WTC11 (cell line): ENCODE measurements at regions not wholly inside any gene's neighbourhood (a gene's known extent, or its start where the extent isn't known, plus 50 kb on each side); places are given as distances from the start of the nearest gene placed in this dataset.

Experiments used
- ATAC-seq: fragments of 200-7000 bp; cut with Tn5 transposase; 2 replicates; pipeline ENCODE4 v1.10.0; 2021; ENCODE audit warnings: mild to moderate bottlenecking, moderate library complexity
- CTCF ChIA-PET: fragments of 300-600 bp; sonication (Branson Sonifier 250); formaldehyde crosslinking; loops from one replicate; lab custom pipeline; 2021; ENCODE audit warnings: antibody characterized with exemption; lab: Charles Lee
- POLR2A ChIA-PET: fragments of 350-600 bp; sonication (Branson Sonifier 250); formaldehyde crosslinking; loops from one replicate; lab custom pipeline; 2021; ENCODE audit warnings: antibody characterized with exemption; lab: Charles Lee
- DNase-seq: peaks from one replicate; pipeline ENCODE4 v3.0.0; 2021; ENCODE audit warnings: low spot score
- H3K27ac Mint-ChIP-seq: 2 replicates; pipeline ENCODE4 v1.8.0; 2021; ENCODE audit warnings: mixed read lengths
- H3K27me3 Mint-ChIP-seq: 2 replicates; pipeline ENCODE4 v1.8.0; 2021; ENCODE audit warnings: low read depth, mild to moderate bottlenecking, moderate library complexity, mixed read lengths
- H3K36me3 Mint-ChIP-seq: 2 replicates; pipeline ENCODE4 v1.8.0; 2021; ENCODE audit warnings: mixed read lengths
- H3K4me1 Mint-ChIP-seq: 2 replicates; pipeline ENCODE4 v1.8.0; 2022; ENCODE audit warnings: mixed read lengths
- H3K4me3 Mint-ChIP-seq: 2 replicates; pipeline ENCODE4 v1.8.0; 2021; ENCODE audit warnings: mild to moderate bottlenecking, moderate library complexity, mixed read lengths
- H3K9me3 Mint-ChIP-seq: 2 replicates; pipeline ENCODE4 v1.8.0; 2021; ENCODE audit warnings: mixed read lengths
- ELF4 ChIP-seq: sonication (generic); formaldehyde crosslinking; IDR thresholded peaks from 2 replicates; pipeline ENCODE4 v1.8.1; 2022; ENCODE audit warnings: low read depth, mild to moderate bottlenecking, moderate library complexity, missing genetic modification reagents
- EMX1 ChIP-seq: fragments of 250-450 bp; sonication (Bioruptor Pico); IDR thresholded peaks from 2 replicates; pipeline ENCODE4 v1.8.0; 2021; ENCODE audit warnings: mild to moderate bottlenecking
- ETV6 ChIP-seq: sonication (generic); formaldehyde crosslinking; IDR thresholded peaks from 2 replicates; pipeline ENCODE4 v1.8.1; 2022; ENCODE audit warnings: mild to moderate bottlenecking, missing genetic modification reagents
- GABPB1 ChIP-seq: sonication (generic); formaldehyde crosslinking; IDR thresholded peaks from 2 replicates; pipeline ENCODE4 v1.8.1; 2023; ENCODE audit warnings: mild to moderate bottlenecking, missing genetic modification reagents
- HMGA2 ChIP-seq: fragments of 250-450 bp; sonication (Bioruptor Pico); IDR thresholded peaks from 2 replicates; pipeline ENCODE4 v1.4.0; 2021; ENCODE audit warnings: mild to moderate bottlenecking, moderate library complexity
- IRF2 ChIP-seq: sonication (generic); formaldehyde crosslinking; IDR thresholded peaks from 2 replicates; pipeline ENCODE4 v1.8.0; 2022; ENCODE audit warnings: low read depth, missing genetic modification reagents, borderline replicate concordance
- RELA ChIP-seq: sonication (generic); formaldehyde crosslinking; IDR thresholded peaks from 2 replicates; pipeline ENCODE4 v1.8.1; 2022; ENCODE audit warnings: missing genetic modification reagents, mild to moderate bottlenecking, borderline replicate concordance
- SOX15 ChIP-seq: fragments of 250-450 bp; sonication (Bioruptor Pico); IDR thresholded peaks from 2 replicates; pipeline ENCODE4 v1.9.0; 2021; ENCODE audit warnings: mild to moderate bottlenecking
- SP1 ChIP-seq: sonication (generic); formaldehyde crosslinking; conservative IDR thresholded peaks from 2 replicates; pipeline ENCODE4 v1.8.1; 2022; ENCODE audit warnings: missing genetic modification reagents
- TEAD1 ChIP-seq: sonication (generic); formaldehyde crosslinking; IDR thresholded peaks from 2 replicates; pipeline ENCODE4 v1.8.0; 2022; ENCODE audit warnings: mild to moderate bottlenecking, missing genetic modification reagents
- ZNF121 ChIP-seq: sonication (generic); formaldehyde crosslinking; IDR thresholded peaks from 2 replicates; pipeline ENCODE4 v1.8.0; 2023; ENCODE audit warnings: missing genetic modification reagents
- ZNF138 ChIP-seq: sonication (generic); formaldehyde crosslinking; conservative IDR thresholded peaks from 2 replicates; pipeline ENCODE4 v1.8.1; 2022; ENCODE audit warnings: mild to moderate bottlenecking, moderate library complexity, missing genetic modification reagents
- ZNF317 ChIP-seq: sonication (generic); formaldehyde crosslinking; IDR thresholded peaks from 2 replicates; pipeline ENCODE4 v1.8.1; 2023; ENCODE audit warnings: low read depth, mild to moderate bottlenecking, moderate library complexity, missing genetic modification reagents, borderline replicate concordance
- ZNF396 ChIP-seq: fragments of 250-450 bp; sonication (Bioruptor Pico); IDR thresholded peaks from 2 replicates; pipeline ENCODE4 v1.8.0; 2021; ENCODE audit warnings: mild to moderate bottlenecking, moderate library complexity, borderline replicate concordance
- ZNF416 ChIP-seq: fragments of 250-450 bp; sonication (Bioruptor Pico); IDR thresholded peaks from 2 replicates; pipeline ENCODE4 v1.9.0; 2021; ENCODE audit warnings: mild to moderate bottlenecking, inconsistent platforms
- TF ChIP-seq, protein P1 (sequence below): sonication (generic); formaldehyde crosslinking; conservative IDR thresholded peaks from 2 replicates; pipeline ENCODE4 v1.8.1; 2023; ENCODE audit warnings: mild to moderate bottlenecking, low read depth, missing genetic modification reagents, moderate library complexity
- TF ChIP-seq, protein P2 (sequence below): fragments of 200-600 bp; IDR thresholded peaks from 2 replicates; pipeline ENCODE4 v1.8.0; 2022; ENCODE audit warnings: antibody characterized with exemption
- TF ChIP-seq, protein P3 (sequence below): sonication (generic); formaldehyde crosslinking; IDR thresholded peaks from 2 replicates; pipeline ENCODE4 v1.8.1; 2023; ENCODE audit warnings: mild to moderate bottlenecking, missing genetic modification reagents
- TF ChIP-seq, protein P4 (sequence below): sonication (generic); formaldehyde crosslinking; IDR thresholded peaks from 2 replicates; pipeline ENCODE4 v1.8.0; 2022; ENCODE audit warnings: mild to moderate bottlenecking, missing genetic modification reagents
- TF ChIP-seq, protein P5 (sequence below): sonication (generic); formaldehyde crosslinking; IDR thresholded peaks from 2 replicates; pipeline ENCODE4 v1.8.1; 2022; ENCODE audit warnings: low read depth, mild to moderate bottlenecking, moderate library complexity, missing genetic modification reagents, borderline replicate concordance
- TF ChIP-seq, protein P6 (sequence below): sonication (generic); formaldehyde crosslinking; IDR thresholded peaks from 2 replicates; pipeline ENCODE4 v1.8.1; 2023; ENCODE audit warnings: mild to moderate bottlenecking, missing genetic modification reagents, moderate library complexity
- TF ChIP-seq, protein P7 (sequence below): sonication (generic); formaldehyde crosslinking; conservative IDR thresholded peaks from 2 replicates; pipeline ENCODE4 v1.8.1; 2022; ENCODE audit warnings: mild to moderate bottlenecking, missing genetic modification reagents

DNA sequence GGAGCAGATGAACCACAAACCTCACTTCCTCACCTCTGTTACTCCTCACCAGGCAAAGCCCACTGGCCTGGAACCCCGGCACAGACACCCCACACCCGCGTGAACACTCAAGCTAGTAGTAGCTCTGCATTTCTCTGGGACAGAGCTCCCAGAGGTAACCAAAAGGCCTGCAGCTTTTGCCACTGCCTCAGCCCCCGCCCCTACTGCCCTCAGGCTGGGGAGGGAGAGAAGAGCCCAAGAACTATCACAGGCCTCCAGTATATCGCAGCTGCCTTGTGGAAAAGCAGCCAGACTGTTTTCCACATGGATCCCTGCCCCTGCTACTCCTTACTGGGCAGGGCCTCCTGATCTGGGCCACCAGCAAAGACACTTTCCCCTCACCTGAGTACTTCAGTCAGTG, 728.7 kb upstream of the ACTRT1 start:
- CTCF ChIA-PET, result interaction anchor here (0.6 to 1.7 kb wide), 4 partner anchors 37 to 262 kb away, joined by 3 to 8 read pairs (median 4); no protein-coding TSS in a partner anchor
- Mint-ChIP-seq H3K27ac (no peak overlapping the region), H3K4me1 (peaks cover 19% of the 10 kb centered on the region), H3K9me3 (peaks cover 32% of the 10 kb centered on the region), H3K4me3 (no peak overlapping the region), H3K36me3 (peaks cover 40% of the 10 kb centered on the region), H3K27me3 (no peaks in the 10 kb centered on the region; the same call in 1 of the 2 replicates)
- TF ChIP-seq TEAD1 (CRISPR knock-in tag), result no peak
- TF ChIP-seq ELF4 (CRISPR knock-in tag), result no peak
- TF ChIP-seq GABPB1, result no peak
- TF ChIP-seq, protein P1, sequence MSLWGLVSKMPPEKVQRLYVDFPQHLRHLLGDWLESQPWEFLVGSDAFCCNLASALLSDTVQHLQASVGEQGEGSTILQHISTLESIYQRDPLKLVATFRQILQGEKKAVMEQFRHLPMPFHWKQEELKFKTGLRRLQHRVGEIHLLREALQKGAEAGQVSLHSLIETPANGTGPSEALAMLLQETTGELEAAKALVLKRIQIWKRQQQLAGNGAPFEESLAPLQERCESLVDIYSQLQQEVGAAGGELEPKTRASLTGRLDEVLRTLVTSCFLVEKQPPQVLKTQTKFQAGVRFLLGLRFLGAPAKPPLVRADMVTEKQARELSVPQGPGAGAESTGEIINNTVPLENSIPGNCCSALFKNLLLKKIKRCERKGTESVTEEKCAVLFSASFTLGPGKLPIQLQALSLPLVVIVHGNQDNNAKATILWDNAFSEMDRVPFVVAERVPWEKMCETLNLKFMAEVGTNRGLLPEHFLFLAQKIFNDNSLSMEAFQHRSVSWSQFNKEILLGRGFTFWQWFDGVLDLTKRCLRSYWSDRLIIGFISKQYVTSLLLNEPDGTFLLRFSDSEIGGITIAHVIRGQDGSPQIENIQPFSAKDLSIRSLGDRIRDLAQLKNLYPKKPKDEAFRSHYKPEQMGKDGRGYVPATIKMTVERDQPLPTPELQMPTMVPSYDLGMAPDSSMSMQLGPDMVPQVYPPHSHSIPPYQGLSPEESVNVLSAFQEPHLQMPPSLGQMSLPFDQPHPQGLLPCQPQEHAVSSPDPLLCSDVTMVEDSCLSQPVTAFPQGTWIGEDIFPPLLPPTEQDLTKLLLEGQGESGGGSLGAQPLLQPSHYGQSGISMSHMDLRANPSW (CRISPR knock-in tag), result no peak
- TF ChIP-seq ZNF317, result no peak
- POLR2A ChIA-PET, result no interaction called here
- no peak for ATAC-seq
- DNase-seq, result no peak

DNA sequence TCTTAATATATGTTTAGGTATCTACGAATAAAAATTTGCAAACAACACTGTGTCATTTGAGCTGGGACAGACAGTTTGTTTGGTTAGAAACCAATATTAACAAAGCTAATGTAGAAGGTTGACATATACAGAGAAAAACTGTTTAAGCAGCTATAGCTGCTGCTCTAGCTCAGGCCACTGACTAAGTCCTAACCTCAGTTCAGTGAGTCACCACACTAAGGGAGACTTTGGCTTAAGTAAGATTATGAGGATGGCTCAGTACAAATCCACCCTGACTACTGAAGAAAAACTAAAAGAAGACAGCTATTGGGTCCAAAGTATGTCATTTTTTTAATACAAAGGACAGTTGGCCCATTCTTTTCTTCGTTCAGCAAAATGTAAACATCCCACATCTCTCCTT, 717.3 kb upstream of the ACTRT1 start:
- no peak for ATAC-seq
- H3K4me3 Mint-ChIP-seq, result no peak overlapping the region
- no peak for DNase-seq
- H3K9me3 Mint-ChIP-seq, result peaks cover 54% of the 10 kb centered on the region
- TF ChIP-seq, protein P2, sequence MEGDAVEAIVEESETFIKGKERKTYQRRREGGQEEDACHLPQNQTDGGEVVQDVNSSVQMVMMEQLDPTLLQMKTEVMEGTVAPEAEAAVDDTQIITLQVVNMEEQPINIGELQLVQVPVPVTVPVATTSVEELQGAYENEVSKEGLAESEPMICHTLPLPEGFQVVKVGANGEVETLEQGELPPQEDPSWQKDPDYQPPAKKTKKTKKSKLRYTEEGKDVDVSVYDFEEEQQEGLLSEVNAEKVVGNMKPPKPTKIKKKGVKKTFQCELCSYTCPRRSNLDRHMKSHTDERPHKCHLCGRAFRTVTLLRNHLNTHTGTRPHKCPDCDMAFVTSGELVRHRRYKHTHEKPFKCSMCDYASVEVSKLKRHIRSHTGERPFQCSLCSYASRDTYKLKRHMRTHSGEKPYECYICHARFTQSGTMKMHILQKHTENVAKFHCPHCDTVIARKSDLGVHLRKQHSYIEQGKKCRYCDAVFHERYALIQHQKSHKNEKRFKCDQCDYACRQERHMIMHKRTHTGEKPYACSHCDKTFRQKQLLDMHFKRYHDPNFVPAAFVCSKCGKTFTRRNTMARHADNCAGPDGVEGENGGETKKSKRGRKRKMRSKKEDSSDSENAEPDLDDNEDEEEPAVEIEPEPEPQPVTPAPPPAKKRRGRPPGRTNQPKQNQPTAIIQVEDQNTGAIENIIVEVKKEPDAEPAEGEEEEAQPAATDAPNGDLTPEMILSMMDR, result no peak
- TF ChIP-seq, protein P3, sequence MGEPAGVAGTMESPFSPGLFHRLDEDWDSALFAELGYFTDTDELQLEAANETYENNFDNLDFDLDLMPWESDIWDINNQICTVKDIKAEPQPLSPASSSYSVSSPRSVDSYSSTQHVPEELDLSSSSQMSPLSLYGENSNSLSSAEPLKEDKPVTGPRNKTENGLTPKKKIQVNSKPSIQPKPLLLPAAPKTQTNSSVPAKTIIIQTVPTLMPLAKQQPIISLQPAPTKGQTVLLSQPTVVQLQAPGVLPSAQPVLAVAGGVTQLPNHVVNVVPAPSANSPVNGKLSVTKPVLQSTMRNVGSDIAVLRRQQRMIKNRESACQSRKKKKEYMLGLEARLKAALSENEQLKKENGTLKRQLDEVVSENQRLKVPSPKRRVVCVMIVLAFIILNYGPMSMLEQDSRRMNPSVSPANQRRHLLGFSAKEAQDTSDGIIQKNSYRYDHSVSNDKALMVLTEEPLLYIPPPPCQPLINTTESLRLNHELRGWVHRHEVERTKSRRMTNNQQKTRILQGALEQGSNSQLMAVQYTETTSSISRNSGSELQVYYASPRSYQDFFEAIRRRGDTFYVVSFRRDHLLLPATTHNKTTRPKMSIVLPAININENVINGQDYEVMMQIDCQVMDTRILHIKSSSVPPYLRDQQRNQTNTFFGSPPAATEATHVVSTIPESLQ (CRISPR knock-in tag), result no peak
- TF ChIP-seq ZNF416 (CRISPR knock-in tag), result no peak
- ChIA-PET POLR2A (no interaction called here), CTCF (no interaction called here)
- peaks cover 3% of the 10 kb centered on the region for H3K27me3 Mint-ChIP-seq
- peaks cover 29% of the 10 kb centered on the region for H3K36me3 Mint-ChIP-seq
- H3K4me1 Mint-ChIP-seq, result no peaks in the 10 kb centered on the region
- no peak overlapping the region for H3K27ac Mint-ChIP-seq

DNA sequence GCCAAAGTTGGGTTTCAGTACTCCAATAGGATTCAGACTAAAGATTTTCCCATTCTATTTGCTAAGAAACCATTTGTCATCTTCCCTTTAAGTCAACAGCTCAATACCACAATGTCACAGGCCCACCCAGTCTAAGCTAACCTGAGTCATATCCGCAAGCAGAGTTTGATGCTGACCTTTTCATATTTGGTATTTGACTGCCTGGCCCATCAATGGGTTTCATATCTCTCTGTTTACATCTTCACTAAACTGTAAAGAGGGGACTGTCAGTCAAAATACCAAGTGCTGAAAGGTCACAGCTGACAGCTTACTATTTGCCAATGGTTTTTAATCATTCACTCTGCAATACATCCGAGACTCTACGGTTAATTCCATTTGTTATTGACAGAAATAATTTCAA, 707.5 kb upstream of the ACTRT1 start:
- no peak for DNase-seq
- Mint-ChIP-seq H3K36me3 (peaks cover 5% of the 10 kb centered on the region; the same call in 1 of the 2 replicates), H3K4me3 (no peak overlapping the region), H3K27me3 (no peaks in the 10 kb centered on the region; the same call in 1 of the 2 replicates), H3K27ac (no peak overlapping the region), H3K4me1 (peaks cover 2% of the 10 kb centered on the region), H3K9me3 (peaks cover 5% of the 10 kb centered on the region)
- ChIA-PET POLR2A (no interaction called here), CTCF (no interaction called here)
- ATAC-seq, result no peak
- TF ChIP-seq, protein P4, sequence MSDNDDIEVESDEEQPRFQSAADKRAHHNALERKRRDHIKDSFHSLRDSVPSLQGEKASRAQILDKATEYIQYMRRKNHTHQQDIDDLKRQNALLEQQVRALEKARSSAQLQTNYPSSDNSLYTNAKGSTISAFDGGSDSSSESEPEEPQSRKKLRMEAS (CRISPR knock-in tag), result no peak
- TF ChIP-seq, protein P5, sequence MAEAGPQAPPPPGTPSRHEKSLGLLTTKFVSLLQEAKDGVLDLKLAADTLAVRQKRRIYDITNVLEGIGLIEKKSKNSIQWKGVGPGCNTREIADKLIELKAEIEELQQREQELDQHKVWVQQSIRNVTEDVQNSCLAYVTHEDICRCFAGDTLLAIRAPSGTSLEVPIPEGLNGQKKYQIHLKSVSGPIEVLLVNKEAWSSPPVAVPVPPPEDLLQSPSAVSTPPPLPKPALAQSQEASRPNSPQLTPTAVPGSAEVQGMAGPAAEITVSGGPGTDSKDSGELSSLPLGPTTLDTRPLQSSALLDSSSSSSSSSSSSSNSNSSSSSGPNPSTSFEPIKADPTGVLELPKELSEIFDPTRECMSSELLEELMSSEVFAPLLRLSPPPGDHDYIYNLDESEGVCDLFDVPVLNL (CRISPR knock-in tag), result no peak
- TF ChIP-seq, protein P6, sequence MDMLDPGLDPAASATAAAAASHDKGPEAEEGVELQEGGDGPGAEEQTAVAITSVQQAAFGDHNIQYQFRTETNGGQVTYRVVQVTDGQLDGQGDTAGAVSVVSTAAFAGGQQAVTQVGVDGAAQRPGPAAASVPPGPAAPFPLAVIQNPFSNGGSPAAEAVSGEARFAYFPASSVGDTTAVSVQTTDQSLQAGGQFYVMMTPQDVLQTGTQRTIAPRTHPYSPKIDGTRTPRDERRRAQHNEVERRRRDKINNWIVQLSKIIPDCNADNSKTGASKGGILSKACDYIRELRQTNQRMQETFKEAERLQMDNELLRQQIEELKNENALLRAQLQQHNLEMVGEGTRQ, result no peak
- TF ChIP-seq ZNF121, result no peak
- TF ChIP-seq ETV6, result no peak
- TF ChIP-seq ZNF138 (CRISPR knock-in tag), result no peak
- TF ChIP-seq SP1 (CRISPR knock-in tag), result no peak
- TF ChIP-seq RELA (CRISPR knock-in tag), result no peak
- TF ChIP-seq IRF2 (CRISPR knock-in tag), result no peak
- TF ChIP-seq, protein P7, sequence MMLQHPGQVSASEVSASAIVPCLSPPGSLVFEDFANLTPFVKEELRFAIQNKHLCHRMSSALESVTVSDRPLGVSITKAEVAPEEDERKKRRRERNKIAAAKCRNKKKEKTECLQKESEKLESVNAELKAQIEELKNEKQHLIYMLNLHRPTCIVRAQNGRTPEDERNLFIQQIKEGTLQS (CRISPR knock-in tag), result no peak
- TF ChIP-seq, protein P3 (CRISPR knock-in tag), result no peak
- no peak for TF ChIP-seq TEAD1 (CRISPR knock-in tag)
- no peak for TF ChIP-seq HMGA2 (CRISPR knock-in tag)
- no peak for TF ChIP-seq SOX15 (CRISPR knock-in tag)
- TF ChIP-seq EMX1 (CRISPR knock-in tag), result no peak
- TF ChIP-seq ZNF396, result no peak
